Omental fat pad (tissue), 3 donors: ENCODE measurements at regions not wholly inside any gene's neighbourhood (a gene's known extent, or its start where the extent isn't known, plus 50 kb on each side); places are given as distances from the start of the nearest gene placed in this dataset.
"Not testable (repeated sequence)": the region's sequence is repeated elsewhere in the genome, so short reads cannot be mapped to it uniquely, and the experiment has no call there.

Experiments
- ATAC-seq: fragments of 150-250 bp; one replicate; pipeline ENCODE4 v1.9.1; 2016; ENCODE audit warnings: mild to moderate bottlenecking, moderate library complexity; ENCODE audit not compliant: low FRiP score
- DNase-seq: peaks from one replicate; pipeline ENCODE4 v3.0.0-alpha.2; 2019; ENCODE audit warnings: low spot score
- CTCF ChIP-seq, 3 donors: fragments of 450-650 bp; IDR thresholded peaks; one replicate each; pipeline ENCODE4 v1.5.1; 2016 to 2017; ENCODE audit warnings: antibody characterized with exemption in 3 of 3, mild to moderate bottlenecking in 3 of 3, moderate library complexity in 2 of 3

- no peak for ATAC-seq
- DNase-seq: no peak
- no peak for TF ChIP-seq CTCF (IDR thresholded peaks at IDR 0.05)
Measured at GRCh38 chr9:17888066-17888465, 309.2 kb downstream of the SH3GL2 start.

- not testable (repeated sequence) for DNase-seq, ATAC-seq
Measured at GRCh38 chr9:17888964-17889363, 310.1 kb downstream of the SH3GL2 start.

- TF ChIP-seq CTCF (IDR thresholded peaks at IDR 0.05): no peak
- ATAC-seq: no peak
- no peak for DNase-seq
Measured at GRCh38 chr9:17894501-17895160, 315.8 kb downstream of the SH3GL2 start.

GRCh38 chr9:17900606-17901005 is 321.7 kb downstream of the SH3GL2 start:
- TF ChIP-seq CTCF (IDR thresholded peaks at IDR 0.05): no peak
- ATAC-seq: no peak
- no peak for DNase-seq

- no peak for TF ChIP-seq CTCF (IDR thresholded peaks at IDR 0.05)
- ATAC-seq (no peak), DNase-seq (no peak)
Measured at GRCh38 chr9:17905366-17905765, 326.5 kb downstream of the SH3GL2 start.

GRCh38 chr9:17905781-17906175 is 326.9 kb downstream of the SH3GL2 start:
- DNase-seq: no peak
- ATAC-seq: no peak
- no peak for TF ChIP-seq CTCF (IDR thresholded peaks at IDR 0.05)

- DNase-seq: no peak
- TF ChIP-seq CTCF (IDR thresholded peaks at IDR 0.05): no peak
- ATAC-seq: peak; percentile 37
Measured at GRCh38 chr9:17906176-17906840, 327.4 kb downstream of the SH3GL2 start.
